ENCODE measurements at regions not wholly inside any gene's neighbourhood (a gene's known extent, or its start where the extent isn't known, plus 50 kb on each side); places are given as distances from the start of the nearest gene placed in this dataset.

DNA sequence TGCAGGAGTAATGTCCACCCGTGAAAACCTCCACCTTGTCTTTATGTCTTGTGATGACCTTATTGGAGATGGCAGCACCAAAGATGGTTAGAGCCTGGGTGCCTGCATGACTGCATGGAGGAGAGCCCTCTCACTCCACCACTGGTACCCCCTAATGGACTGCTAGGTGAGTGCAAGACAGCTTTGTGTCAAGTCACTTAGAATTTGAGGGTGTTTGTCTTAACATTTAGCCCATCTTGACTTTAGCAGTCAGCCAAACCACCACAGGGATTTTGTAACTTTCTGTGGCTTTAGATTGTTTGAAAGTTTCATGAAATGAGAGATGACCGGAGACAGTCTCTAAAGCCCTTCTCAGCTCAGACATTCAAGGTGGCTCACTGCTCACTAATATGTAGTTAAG is 232.9 kb upstream of the NCAM1 start:
- no peak overlapping the region for H3K27ac Mint-ChIP-seq
- peaks cover 13% of the 10 kb centered on the region for H3K27me3 Mint-ChIP-seq
- H3K4me1 Mint-ChIP-seq (ENCODE audit: low read depth) = no peaks in the 10 kb centered on the region
- no peak overlapping the region for H3K4me3 Mint-ChIP-seq
- no peaks in the 10 kb centered on the region for H3K9me3 Mint-ChIP-seq
- H3K36me3 Mint-ChIP-seq (ENCODE audit: low read depth) = no peaks in the 10 kb centered on the region

DNA sequence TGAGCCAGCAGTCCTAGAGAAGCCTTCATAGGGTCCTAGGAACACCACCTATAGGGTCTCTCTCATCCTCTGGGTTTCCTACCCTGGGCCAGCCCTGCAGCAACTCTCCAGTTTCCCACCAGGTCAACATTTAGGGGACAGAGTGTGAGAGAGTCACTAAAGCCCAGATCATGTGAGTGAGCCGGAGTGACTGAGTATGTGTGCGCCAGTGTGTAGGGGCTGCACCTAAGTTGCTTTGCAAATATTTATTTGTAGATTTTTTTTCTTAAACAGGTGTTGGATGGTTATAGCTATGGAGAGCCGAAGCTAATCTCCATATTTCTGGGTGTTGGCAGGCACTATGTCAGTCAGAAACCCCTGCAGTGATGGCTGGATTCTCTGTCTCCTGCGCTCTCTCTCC is 232.5 kb upstream of the NCAM1 start:
- H3K27me3 Mint-ChIP-seq = peaks cover 13% of the 10 kb centered on the region
- no peak overlapping the region for H3K4me3 Mint-ChIP-seq
- H3K27ac Mint-ChIP-seq = no peak overlapping the region
- H3K9me3 Mint-ChIP-seq = no peaks in the 10 kb centered on the region
- no peaks in the 10 kb centered on the region for H3K36me3 Mint-ChIP-seq (ENCODE audit: low read depth)
- no peaks in the 10 kb centered on the region for H3K4me1 Mint-ChIP-seq (ENCODE audit: low read depth)

DNA sequence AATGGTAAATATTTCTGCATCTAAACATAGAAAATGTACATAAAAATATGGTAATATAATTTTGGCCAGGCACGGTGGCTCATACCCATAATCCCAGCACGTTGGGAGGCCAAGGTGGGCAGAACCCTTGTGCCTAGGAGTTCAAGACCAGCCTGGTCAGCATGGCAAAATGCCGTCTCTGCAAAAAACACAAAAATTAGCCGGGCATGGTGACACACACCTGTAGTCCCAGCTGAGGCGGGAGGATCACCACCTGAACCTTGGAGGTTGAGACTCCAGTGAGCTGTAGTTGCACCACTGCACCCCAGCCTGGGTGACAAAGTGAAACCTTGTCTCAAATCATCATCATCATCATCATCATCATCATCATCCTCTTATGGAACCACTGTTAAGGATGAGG is 230.6 kb upstream of the NCAM1 start:
- H3K36me3 Mint-ChIP-seq (ENCODE audit: low read depth) = no peaks in the 10 kb centered on the region
- no peak overlapping the region for H3K27ac Mint-ChIP-seq
- H3K27me3 Mint-ChIP-seq = peaks cover 16% of the 10 kb centered on the region
- no peaks in the 10 kb centered on the region for H3K4me1 Mint-ChIP-seq (ENCODE audit: low read depth)
- no peak overlapping the region for H3K4me3 Mint-ChIP-seq
- H3K9me3 Mint-ChIP-seq = peaks cover 5% of the 10 kb centered on the region

DNA sequence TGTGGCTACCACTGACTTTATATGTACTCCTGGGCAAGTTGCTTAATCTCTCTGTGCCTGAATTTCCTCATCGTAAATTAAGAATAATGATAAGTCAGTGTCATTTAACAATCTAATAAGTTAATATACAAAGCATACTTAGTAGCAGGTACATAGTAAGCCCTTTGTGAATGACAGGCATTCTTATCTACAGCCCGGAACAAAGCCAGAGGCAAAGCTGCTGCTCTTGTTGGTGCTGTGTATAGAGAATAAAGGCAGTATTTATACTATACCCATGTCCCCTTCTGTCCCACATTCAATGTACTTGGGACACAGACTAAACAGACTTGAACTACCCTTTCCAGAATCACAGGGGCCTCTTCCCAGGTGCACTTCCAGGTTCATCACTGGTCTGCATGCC is 229.7 kb upstream of the NCAM1 start:
- H3K9me3 Mint-ChIP-seq = peaks cover 5% of the 10 kb centered on the region
- H3K4me3 Mint-ChIP-seq = no peak overlapping the region
- no peaks in the 10 kb centered on the region for H3K36me3 Mint-ChIP-seq (ENCODE audit: low read depth)
- H3K27me3 Mint-ChIP-seq = peaks cover 16% of the 10 kb centered on the region
- H3K4me1 Mint-ChIP-seq (ENCODE audit: low read depth) = no peaks in the 10 kb centered on the region
- no peak overlapping the region for H3K27ac Mint-ChIP-seq

DNA sequence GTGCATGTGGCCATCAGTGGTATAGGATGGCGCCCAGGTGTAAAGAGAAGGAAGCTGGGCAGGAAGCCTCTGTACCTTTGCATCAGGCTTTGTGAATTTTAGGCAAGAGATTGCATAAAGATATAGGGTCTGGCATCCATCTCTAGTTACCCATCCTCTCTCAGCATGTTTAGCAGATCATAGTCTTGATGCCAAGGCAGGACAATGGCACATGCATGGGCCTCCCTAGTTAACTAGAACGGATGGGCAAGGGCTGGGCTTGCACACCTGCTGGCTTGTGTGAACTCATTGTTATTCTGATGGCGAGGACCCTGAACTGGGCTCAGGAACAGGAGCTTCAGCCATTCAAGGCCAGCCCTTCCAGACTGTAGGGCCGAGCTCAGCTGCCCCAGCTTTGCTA is 229.2 kb upstream of the NCAM1 start:
- peaks cover 5% of the 10 kb centered on the region for H3K9me3 Mint-ChIP-seq
- H3K4me3 Mint-ChIP-seq = no peak overlapping the region
- H3K36me3 Mint-ChIP-seq (ENCODE audit: low read depth) = no peaks in the 10 kb centered on the region
- peaks cover 12% of the 10 kb centered on the region for H3K27me3 Mint-ChIP-seq
- H3K4me1 Mint-ChIP-seq (ENCODE audit: low read depth) = no peaks in the 10 kb centered on the region
- H3K27ac Mint-ChIP-seq = no peak overlapping the region

DNA sequence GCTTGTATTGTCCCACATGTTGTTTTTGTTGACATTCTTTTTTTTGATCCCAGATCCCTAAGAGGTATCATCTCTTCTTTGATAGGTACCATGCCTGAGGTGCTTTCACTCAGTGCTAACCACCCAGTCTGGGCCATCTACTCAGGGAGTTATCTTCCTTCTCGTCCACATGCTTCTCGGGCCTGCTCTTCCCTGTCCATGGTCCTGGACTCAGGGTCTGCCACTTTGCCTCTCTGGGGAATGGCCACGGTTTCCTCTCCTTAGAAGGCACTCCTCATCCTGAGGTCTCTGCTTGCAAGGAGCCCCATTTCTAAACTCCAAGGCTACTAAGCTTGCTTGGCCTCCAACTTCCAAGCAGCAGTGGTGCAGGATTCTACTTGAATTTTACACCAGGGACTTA is 227.0 kb upstream of the NCAM1 start:
- Mint-ChIP-seq H3K4me3 (no peak overlapping the region), H3K9me3 (peaks cover 5% of the 10 kb centered on the region), H3K36me3 (ENCODE audit: low read depth) (no peaks in the 10 kb centered on the region), H3K27me3 (peaks cover 12% of the 10 kb centered on the region), H3K4me1 (ENCODE audit: low read depth) (no peaks in the 10 kb centered on the region), H3K27ac (no peak overlapping the region)

DNA sequence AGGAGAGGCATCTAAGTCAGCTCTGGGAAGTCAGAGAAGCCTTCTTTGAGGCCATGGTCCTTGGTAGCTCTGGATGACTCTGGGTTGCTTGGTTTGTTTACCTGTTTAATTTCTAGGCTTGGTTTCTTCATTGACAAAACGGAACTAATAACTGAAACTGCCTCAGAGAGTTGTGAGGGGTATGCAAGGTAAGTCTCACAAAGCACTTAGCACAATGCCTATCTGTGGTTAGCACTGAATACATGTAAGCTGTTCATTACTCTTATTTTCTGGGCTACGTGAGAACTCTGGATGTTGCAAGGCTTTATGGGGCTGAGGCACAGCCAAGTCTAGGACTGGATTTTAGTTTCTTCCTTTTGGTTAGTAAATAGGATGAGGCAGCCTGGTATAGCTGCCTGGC is 225.8 kb upstream of the NCAM1 start:
- Mint-ChIP-seq H3K9me3 (peaks cover 5% of the 10 kb centered on the region), H3K27ac (no peak overlapping the region), H3K36me3 (ENCODE audit: low read depth) (no peaks in the 10 kb centered on the region), H3K27me3 (peaks cover 12% of the 10 kb centered on the region), H3K4me3 (no peak overlapping the region), H3K4me1 (ENCODE audit: low read depth) (no peaks in the 10 kb centered on the region)

DNA sequence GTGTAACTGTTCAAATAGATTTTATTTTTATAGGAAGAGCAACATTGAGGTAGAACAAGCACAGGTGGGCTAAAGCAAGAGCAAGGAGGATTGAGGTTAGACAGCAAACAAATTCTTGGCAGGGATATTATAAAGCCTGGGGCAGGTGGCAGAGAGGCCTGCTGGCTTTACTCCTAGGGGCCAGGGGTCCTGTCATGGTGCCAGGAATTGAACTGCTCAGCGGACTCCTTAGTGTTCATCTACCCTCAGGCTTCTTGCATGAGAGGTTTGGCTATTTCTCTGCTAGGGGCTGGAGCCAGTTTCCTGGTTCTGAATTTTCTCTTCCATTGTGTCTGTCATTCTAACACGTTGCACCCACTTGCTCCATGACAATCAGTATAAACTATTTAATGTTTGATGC is 217.2 kb upstream of the NCAM1 start:
- Mint-ChIP-seq H3K27me3 (peaks cover 21% of the 10 kb centered on the region), H3K4me3 (no peak overlapping the region), H3K4me1 (ENCODE audit: low read depth) (no peaks in the 10 kb centered on the region), H3K9me3 (no peaks in the 10 kb centered on the region), H3K36me3 (ENCODE audit: low read depth) (no peaks in the 10 kb centered on the region), H3K27ac (no peak overlapping the region)

DNA sequence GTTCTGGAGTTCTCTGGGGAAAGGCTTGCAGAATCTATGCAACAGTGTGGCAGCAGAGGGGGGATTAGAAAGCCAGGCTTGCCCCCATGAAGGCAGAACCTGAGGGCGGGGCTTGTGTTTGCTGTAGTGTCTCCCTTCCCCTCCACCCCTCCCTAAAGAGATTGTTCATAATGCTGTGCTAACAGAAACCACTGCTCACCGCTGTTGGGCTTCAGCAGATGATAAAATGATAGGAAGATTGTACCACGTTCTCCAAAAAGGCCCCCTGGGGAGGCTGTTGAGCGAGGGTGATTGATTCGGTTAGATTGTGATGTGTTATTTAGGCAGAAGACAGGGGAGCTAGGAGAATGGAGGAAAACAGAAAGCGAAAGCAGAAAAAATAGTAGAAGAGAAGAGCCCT is 215.2 kb upstream of the NCAM1 start:
- Mint-ChIP-seq H3K27ac (no peak overlapping the region), H3K4me3 (no peak overlapping the region), H3K9me3 (no peaks in the 10 kb centered on the region), H3K27me3 (peaks cover 21% of the 10 kb centered on the region), H3K36me3 (ENCODE audit: low read depth) (no peaks in the 10 kb centered on the region), H3K4me1 (ENCODE audit: low read depth) (no peaks in the 10 kb centered on the region)

DNA sequence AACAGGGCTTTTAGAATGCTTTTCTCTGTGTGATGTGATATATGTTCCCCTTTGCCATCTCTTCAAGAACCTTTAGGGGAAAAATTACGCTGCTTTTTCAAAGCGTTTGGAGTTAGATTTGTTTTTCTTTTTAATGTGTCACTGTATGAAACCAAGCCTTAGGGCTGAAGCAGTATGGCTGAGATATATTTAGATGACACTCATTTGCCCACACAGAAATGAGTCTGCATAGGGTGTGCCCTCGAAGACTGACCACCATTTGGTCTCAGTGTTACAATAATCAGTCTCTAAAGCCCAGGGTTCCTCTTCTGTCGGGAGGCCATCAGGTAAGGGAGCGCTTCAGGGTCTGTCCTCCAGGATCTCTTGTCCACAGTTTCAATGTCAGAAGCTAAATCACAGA is 213.0 kb upstream of the NCAM1 start:
- Mint-ChIP-seq H3K36me3 (ENCODE audit: low read depth) (no peaks in the 10 kb centered on the region), H3K4me1 (ENCODE audit: low read depth) (no peaks in the 10 kb centered on the region), H3K27me3 (peaks cover 17% of the 10 kb centered on the region), H3K4me3 (no peak overlapping the region), H3K9me3 (no peaks in the 10 kb centered on the region), H3K27ac (no peak overlapping the region)

DNA sequence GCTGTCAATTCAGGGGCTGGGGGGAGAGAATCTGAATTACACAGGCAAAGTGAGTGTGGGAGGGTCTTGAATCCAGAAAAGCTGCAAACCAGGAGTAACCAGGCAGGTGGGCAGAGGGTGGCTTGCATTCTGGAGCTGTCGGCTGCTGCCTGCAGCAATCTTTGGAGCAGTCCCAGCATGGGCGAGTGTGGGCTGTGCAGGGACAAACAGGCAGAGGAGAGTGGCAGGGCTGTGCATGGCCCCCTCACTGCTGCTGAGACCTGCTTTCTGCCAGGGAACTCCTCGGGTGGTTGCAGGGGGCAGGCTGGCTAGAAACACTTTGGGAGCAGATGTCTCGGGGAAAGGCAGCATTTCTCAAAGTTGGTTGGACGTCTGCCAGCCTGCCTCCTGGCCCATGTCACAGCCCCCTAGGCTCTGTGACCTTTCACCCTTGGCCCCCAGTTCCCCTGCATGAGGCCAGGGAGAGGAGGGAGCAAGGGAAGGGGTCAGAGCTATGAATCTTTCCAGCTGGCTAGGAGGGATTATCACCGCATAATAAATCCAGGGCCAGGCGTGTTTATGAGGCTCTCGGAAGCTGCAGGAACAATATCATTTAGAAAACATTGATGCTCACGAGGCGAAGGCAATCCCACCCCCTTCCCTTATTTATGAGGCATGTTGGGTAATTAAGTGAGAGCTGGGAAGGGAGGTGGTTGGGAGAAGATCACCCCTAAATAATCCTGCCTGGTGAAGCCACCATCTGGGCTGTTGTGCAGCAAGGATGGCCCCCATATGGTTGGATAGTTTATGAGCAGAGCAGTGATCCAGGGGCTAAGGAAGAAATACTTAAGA is 212.3 kb upstream of the NCAM1 start:
- H3K36me3 Mint-ChIP-seq (ENCODE audit: low read depth) = no peaks in the 10 kb centered on the region
- no peaks in the 10 kb centered on the region for H3K4me1 Mint-ChIP-seq (ENCODE audit: low read depth)
- peaks cover 17% of the 10 kb centered on the region for H3K27me3 Mint-ChIP-seq
- no peak overlapping the region for H3K27ac Mint-ChIP-seq
- no peak overlapping the region for H3K4me3 Mint-ChIP-seq
- H3K9me3 Mint-ChIP-seq = no peaks in the 10 kb centered on the region

DNA sequence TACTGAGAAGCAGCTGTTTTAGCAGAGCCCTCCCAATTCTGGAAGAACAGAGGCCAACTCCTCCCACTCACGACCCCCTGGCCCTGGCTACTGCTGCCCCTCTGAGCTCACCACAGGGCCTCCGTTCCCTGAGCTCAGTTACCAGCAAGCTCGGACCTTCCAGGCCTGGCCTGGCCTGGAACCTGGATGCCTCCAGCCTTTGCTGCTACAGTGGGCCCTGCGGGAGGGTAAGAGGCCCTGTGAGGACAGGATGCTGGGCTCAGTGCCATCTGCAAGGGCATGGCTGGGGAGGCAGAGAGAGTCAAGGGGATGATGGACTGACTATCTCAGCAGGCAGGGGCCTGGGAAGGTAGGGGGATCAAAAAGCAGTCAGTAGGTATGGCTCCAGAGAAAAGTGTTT is 209.9 kb upstream of the NCAM1 start:
- Mint-ChIP-seq H3K4me1 (ENCODE audit: low read depth) (no peaks in the 10 kb centered on the region), H3K36me3 (ENCODE audit: low read depth) (no peaks in the 10 kb centered on the region), H3K27me3 (peaks cover 5% of the 10 kb centered on the region), H3K4me3 (no peak overlapping the region), H3K9me3 (no peaks in the 10 kb centered on the region), H3K27ac (no peak overlapping the region)

DNA sequence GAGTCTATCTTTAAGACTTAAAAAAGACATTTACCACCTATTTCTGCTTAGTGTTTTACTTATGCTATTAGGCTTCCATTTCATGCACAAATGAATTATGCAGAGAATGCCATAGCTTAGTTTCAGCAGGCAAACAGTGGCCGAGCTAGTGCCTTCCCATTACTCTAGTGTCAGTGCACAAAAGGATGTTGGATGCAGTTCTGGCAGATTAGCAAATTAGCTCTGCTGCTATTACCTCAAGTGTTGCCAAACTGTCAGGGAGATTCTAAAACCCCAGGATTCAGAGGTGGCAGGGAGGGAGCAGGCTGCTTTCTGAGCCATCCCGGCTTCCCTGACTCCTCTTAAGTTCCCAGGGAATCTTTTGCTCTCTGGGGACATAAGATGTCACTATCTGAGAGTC is 209.4 kb upstream of the NCAM1 start:
- Mint-ChIP-seq H3K9me3 (no peaks in the 10 kb centered on the region), H3K27ac (no peak overlapping the region), H3K4me1 (ENCODE audit: low read depth) (no peaks in the 10 kb centered on the region), H3K36me3 (ENCODE audit: low read depth) (no peaks in the 10 kb centered on the region), H3K4me3 (no peak overlapping the region), H3K27me3 (peaks cover under 1% of the 10 kb centered on the region)

DNA sequence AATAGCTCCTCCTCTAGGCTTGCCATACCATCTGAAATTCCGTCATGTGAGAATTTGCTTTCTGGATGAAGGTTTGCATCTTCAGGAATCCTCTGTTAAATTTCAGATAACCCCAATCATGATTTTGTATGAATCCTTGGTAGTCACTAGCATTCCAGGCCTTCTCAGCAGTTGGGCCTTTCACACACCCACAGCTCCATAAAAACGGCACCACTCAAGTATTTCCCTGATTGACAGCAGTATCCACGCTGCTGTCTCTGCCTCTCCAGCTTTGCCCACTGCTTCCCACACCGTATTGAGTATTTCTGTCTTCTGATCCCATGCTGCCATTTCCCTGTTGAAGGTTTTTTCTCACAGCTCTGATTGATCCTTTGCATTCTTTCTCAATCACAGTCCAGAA is 208.7 kb upstream of the NCAM1 start:
- no peak overlapping the region for H3K4me3 Mint-ChIP-seq
- H3K27ac Mint-ChIP-seq = no peak overlapping the region
- no peaks in the 10 kb centered on the region for H3K36me3 Mint-ChIP-seq (ENCODE audit: low read depth)
- no peaks in the 10 kb centered on the region for H3K27me3 Mint-ChIP-seq
- H3K9me3 Mint-ChIP-seq = no peaks in the 10 kb centered on the region
- H3K4me1 Mint-ChIP-seq (ENCODE audit: low read depth) = no peaks in the 10 kb centered on the region

DNA sequence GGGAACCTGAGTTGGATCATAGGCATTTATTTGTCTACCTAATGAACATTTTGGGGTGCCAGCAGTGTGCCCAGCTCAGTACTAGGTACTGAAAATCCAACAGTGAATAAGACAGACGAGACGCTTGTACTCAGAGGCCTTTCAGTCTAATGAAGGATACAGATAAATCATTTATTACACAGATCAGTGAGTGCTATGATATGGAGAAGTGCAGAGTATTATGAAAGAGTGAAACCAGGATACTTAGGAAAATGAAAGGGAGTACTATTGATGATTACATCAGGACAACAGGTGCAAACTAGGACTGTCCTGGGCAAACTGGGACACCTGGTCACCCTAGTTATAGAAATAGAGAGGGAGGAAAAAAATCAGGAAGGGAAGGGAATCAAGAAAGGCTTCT is 207.5 kb upstream of the NCAM1 start:
- no peak overlapping the region for H3K4me3 Mint-ChIP-seq
- H3K27ac Mint-ChIP-seq = no peak overlapping the region
- H3K4me1 Mint-ChIP-seq (ENCODE audit: low read depth) = no peaks in the 10 kb centered on the region
- H3K9me3 Mint-ChIP-seq = no peaks in the 10 kb centered on the region
- H3K27me3 Mint-ChIP-seq = no peaks in the 10 kb centered on the region
- H3K36me3 Mint-ChIP-seq (ENCODE audit: low read depth) = no peaks in the 10 kb centered on the region

DNA sequence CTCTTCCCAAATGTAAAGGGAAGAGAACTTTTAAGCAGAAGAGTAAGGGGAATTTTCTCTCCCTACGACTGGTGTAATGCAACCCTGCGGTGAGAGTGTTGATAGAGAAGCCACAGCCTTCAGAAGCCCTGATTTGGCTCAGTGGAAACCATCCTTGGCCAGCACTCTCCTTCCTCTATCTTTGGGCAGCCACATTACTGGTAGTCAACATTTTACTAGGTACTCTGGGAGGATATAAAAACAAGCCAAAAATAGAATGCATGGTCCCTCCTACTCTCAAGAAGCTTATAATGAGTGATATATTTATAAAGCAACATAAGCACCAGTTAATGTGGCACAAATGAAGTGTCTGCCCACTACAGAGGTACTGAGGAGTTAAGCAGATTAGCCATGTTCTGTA is 201.8 kb upstream of the NCAM1 start:
- Mint-ChIP-seq H3K36me3 (ENCODE audit: low read depth) (no peaks in the 10 kb centered on the region), H3K4me3 (no peak overlapping the region), H3K27ac (no peak overlapping the region), H3K9me3 (no peaks in the 10 kb centered on the region), H3K4me1 (ENCODE audit: low read depth) (no peaks in the 10 kb centered on the region), H3K27me3 (no peaks in the 10 kb centered on the region)
